HL-60 (cell line): ENCODE measurements at regions not wholly inside any gene's neighbourhood (a gene's known extent, or its start where the extent isn't known, plus 50 kb on each side); places are given as distances from the start of the nearest gene placed in this dataset.

Source experiments
- GABPA ChIP-seq: IDR thresholded peaks from 2 replicates; pipeline ENCODE4 v1.6.1; 2012; ENCODE audit warnings: low read depth
- POLR2AphosphoS5 ChIP-seq: IDR thresholded peaks from 2 replicates; pipeline ENCODE4 v1.6.1; 2012; ENCODE audit warnings: low read depth
- TF ChIP-seq, protein P1 (sequence below): IDR thresholded peaks from one replicate; pipeline ENCODE4 v1.5.1; 2011; ENCODE audit warnings: low read length, control low read depth, inconsistent platforms; ENCODE audit not compliant: insufficient read depth
- TF ChIP-seq, protein P2 (sequence below): IDR thresholded peaks from 2 replicates; pipeline ENCODE4 v1.6.1; 2012; ENCODE audit warnings: low read depth; ENCODE audit not compliant: insufficient replicate concordance

DNA sequence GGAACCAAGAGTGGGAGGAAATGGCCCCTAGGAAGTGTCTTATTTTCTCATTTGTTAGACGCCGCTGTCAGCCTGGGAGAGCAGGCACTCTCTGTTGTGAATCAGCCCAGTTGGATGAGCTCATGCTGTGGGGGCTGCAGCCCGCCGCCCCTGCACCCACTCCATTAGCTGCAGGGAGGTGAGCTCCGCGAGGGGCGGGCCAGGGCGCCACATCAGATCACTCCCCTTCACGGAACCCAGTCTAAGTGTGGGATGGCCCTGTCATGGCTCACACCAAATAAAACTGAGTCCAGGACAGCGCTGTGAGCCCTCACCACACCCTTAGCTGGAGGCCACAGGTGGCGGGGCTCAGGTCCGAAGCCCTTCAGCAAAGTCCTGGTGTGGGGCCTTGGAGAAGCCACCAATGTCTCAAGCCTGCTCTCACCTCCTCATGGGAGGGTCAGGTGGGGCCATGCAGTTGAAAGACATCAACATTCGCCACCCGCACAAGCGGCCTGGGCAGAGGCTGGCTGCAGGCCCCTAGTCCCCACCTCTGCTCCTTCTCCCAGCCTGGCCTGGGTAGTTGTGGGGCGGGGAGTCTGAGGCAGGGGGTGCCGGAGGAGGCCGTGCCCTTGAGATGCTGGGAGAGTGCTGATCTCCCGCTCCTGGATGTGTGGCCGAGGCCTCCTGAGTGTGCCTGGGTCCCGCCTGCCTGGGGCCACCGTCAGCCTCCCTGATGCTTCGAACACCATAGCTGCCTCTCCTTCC, 66.2 kb upstream of the SLCO4A1 start:
- TF ChIP-seq, protein P1, sequence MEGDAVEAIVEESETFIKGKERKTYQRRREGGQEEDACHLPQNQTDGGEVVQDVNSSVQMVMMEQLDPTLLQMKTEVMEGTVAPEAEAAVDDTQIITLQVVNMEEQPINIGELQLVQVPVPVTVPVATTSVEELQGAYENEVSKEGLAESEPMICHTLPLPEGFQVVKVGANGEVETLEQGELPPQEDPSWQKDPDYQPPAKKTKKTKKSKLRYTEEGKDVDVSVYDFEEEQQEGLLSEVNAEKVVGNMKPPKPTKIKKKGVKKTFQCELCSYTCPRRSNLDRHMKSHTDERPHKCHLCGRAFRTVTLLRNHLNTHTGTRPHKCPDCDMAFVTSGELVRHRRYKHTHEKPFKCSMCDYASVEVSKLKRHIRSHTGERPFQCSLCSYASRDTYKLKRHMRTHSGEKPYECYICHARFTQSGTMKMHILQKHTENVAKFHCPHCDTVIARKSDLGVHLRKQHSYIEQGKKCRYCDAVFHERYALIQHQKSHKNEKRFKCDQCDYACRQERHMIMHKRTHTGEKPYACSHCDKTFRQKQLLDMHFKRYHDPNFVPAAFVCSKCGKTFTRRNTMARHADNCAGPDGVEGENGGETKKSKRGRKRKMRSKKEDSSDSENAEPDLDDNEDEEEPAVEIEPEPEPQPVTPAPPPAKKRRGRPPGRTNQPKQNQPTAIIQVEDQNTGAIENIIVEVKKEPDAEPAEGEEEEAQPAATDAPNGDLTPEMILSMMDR, result no peak
- no peak for TF ChIP-seq POLR2AphosphoS5
- TF ChIP-seq GABPA, result no peak
- TF ChIP-seq, protein P2, sequence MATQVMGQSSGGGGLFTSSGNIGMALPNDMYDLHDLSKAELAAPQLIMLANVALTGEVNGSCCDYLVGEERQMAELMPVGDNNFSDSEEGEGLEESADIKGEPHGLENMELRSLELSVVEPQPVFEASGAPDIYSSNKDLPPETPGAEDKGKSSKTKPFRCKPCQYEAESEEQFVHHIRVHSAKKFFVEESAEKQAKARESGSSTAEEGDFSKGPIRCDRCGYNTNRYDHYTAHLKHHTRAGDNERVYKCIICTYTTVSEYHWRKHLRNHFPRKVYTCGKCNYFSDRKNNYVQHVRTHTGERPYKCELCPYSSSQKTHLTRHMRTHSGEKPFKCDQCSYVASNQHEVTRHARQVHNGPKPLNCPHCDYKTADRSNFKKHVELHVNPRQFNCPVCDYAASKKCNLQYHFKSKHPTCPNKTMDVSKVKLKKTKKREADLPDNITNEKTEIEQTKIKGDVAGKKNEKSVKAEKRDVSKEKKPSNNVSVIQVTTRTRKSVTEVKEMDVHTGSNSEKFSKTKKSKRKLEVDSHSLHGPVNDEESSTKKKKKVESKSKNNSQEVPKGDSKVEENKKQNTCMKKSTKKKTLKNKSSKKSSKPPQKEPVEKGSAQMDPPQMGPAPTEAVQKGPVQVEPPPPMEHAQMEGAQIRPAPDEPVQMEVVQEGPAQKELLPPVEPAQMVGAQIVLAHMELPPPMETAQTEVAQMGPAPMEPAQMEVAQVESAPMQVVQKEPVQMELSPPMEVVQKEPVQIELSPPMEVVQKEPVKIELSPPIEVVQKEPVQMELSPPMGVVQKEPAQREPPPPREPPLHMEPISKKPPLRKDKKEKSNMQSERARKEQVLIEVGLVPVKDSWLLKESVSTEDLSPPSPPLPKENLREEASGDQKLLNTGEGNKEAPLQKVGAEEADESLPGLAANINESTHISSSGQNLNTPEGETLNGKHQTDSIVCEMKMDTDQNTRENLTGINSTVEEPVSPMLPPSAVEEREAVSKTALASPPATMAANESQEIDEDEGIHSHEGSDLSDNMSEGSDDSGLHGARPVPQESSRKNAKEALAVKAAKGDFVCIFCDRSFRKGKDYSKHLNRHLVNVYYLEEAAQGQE, result no peak
